HG03039 (cell line): ENCODE measurements at regions not wholly inside any gene's neighbourhood (a gene's known extent, or its start where the extent isn't known, plus 50 kb on each side); places are given as distances from the start of the nearest gene placed in this dataset.

Experiments used
- ATAC-seq: cut with Tn5 transposase; IDR thresholded peaks from one replicate; pipeline ENCODE4 v1.9.1; 2021; ENCODE audit warnings: mild to moderate bottlenecking, moderate library complexity; ENCODE audit not compliant: unreplicated experiment

DNA sequence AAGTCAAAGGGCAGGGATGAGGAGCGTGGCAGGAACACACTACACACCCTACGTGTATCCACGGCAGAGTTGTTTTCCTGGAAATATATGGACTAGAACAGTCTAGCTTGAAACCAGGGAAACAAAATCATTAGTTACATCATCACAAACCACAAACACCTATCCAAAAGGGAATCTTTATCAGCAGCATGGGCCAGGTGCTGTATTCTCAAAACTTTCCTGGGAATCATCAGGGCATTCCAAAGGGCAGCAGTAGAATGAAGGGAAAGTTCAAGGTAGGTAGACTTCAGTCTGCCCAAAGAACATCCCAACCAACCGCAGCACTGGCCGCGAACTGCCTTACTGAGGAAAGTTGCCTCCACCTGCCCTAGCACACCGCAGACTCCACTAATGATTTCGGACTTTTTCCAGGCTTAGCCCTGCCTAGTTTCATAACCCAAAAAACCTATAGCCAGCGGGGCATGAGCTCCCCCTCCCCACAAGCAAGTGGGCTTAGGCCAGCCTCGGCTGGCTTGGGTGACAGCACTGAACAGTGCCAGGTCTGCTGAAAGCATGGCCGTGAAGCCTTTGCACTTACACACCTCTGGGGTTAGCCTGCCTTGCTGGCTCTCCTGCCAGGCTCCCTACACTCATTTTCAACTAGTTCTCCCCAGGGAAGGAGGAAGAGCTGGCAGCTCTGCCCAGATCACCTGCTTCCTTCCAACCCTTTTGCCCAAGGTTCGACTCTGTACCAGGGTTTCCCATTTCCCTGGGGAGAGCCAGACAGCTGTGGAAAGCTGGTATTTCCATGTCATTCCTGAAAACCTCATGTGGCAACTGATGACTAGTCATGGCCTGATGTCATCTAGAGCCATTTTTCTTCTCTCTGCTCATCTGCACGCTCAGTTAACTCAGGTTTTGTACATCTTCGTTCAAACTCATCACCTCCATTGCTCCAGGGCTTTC, 77.3 kb upstream of the UBAC2 start:
- ATAC-seq: no peak

DNA sequence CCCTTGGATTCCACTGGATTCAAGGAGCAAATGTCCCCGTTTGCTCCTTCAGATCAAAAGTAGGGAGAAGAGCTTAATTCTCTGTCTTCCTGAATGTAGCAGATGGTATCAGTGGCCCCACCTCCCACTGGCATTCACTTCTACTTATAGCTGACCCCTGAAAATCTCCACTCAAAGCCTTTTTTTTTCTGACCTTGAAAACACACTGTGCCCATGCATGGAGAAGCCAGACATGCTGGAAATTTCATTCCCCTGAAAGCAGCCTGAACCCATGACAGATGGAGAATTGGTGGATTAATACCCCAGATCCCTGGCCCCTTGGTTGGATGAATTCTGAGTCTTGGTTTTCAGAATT, 76.6 kb upstream of the UBAC2 start:
- ATAC-seq: no peak

GRCh38 chr13:99124794-99125316, 75.8 kb upstream of the UBAC2 start:
- ATAC-seq: peak; percentile 76

GRCh38 chr13:99125326-99125915, 75.2 kb upstream of the UBAC2 start:
- no peak for ATAC-seq

- ATAC-seq: no peak
Measured at GRCh38 chr13:99126821-99127220, 73.8 kb upstream of the UBAC2 start.

DNA sequence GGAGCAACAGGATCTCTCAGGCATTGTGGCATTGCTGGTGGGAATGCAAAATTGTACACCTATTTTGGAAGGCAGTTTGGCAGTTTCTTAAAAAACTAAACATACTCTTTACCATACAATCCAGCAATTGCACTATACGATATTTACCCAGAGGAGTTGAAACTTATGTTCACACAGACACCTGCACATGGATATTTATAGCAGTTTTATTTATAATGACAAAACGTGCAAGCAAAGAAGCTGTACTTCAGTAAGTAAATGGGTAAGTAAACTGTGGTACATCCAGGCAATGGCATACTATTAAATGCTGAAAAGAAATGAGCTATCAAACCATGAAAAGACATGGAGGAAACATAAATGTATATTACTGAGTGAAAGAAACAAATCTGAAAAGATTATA, 71.6 kb upstream of the UBAC2 start:
- ATAC-seq: no peak

GRCh38 chr13:99129951-99130350, 70.7 kb upstream of the UBAC2 start:
- ATAC-seq: no peak

- no peak for ATAC-seq
Measured at GRCh38 chr13:99131410-99131809, 69.2 kb upstream of the UBAC2 start.

- ATAC-seq: no peak
Measured at GRCh38 chr13:99132295-99132835, 68.3 kb upstream of the UBAC2 start.

DNA sequence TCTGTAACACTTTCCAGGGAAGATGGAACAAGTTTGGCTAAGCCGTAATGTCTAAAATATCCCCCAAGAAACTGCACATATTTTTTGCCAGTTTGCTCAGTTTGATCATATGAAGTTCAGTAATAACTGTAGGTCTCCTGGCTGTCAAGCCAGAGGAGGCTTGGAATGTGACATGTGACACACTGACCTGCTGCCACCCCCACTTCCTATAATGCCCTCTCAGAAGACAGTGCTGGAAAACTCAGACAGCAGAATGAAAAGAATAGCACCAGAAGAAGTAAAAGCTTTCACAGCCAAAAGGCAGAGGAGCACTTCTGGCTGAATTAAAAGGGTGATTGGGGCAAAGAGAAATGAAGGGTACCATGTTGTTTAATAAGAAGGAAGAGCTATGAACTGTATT, 67.4 kb upstream of the UBAC2 start:
- ATAC-seq: no peak

GRCh38 chr13:99133848-99134247, 66.8 kb upstream of the UBAC2 start:
- no peak for ATAC-seq

- ATAC-seq: no peak
Measured at GRCh38 chr13:99135591-99135990, 65.1 kb upstream of the UBAC2 start.

DNA sequence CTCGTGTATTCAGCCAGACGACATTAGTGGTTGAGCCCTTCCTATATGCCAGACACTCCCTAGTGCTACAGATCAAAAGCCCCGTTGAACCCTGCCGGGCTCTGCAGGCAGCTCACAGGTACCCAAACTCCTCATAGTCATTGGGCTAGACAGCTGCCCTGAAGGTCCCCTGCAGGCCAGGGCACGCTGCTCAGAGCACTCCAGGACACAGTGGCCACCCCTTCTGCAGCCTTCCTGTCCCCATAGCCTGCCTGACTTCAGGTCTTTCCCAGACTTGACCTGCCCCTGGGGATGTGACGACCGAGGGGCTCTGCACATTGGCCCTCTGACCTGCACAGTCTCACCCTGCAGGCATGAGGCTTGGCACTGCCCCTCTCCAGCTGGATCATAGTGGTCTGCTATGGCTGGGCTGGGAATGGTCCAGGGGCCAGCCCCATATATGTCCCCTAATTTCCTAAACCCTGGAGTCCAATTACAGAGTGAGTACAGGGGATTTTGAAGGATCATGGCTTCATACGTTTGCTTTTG, 64.2 kb upstream of the UBAC2 start:
- ATAC-seq: no peak

GRCh38 chr13:99140831-99141230, 59.8 kb upstream of the UBAC2 start:
- no peak for ATAC-seq

DNA sequence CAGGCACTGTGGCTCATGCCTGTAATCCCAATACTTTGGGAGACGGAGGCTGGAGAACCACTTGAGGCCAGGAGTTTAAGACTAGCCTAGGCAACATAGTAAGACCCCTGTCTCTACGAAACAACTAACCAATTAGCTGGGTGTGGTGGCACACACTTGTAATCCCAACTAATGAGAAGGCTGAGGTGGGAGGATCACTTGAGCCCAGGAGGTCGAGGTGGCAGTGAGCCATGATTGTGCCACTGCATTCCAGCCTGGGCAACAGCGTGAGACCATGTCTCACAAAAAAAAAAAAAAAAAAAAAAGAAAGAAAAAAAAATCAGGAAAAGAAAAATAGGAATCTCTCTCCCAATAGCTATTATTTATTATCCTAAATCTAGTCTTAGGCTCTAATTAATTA, 56.8 kb upstream of the UBAC2 start:
- no peak for ATAC-seq

DNA sequence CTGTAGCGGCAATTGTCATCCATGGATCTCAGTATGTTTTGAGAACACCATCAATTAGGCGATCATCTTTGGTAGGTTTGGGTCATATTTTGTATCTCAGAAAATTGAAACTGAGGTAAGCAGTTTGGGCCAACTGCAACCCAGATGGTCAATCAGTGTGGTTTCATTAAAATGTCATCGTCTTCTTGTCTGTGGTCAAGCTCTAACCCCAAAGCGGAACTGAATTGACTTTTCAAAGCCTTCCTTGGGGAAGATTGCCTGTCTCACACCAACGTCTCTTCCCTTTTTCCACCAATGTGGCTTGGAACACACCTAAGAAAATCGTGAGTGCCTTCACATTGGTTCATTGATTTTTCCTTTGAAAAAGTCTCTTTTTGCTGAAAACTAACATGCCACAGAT, 56.3 kb upstream of the UBAC2 start:
- no peak for ATAC-seq

- ATAC-seq: no peak
Measured at GRCh38 chr13:99145461-99145860, 55.2 kb upstream of the UBAC2 start.

DNA sequence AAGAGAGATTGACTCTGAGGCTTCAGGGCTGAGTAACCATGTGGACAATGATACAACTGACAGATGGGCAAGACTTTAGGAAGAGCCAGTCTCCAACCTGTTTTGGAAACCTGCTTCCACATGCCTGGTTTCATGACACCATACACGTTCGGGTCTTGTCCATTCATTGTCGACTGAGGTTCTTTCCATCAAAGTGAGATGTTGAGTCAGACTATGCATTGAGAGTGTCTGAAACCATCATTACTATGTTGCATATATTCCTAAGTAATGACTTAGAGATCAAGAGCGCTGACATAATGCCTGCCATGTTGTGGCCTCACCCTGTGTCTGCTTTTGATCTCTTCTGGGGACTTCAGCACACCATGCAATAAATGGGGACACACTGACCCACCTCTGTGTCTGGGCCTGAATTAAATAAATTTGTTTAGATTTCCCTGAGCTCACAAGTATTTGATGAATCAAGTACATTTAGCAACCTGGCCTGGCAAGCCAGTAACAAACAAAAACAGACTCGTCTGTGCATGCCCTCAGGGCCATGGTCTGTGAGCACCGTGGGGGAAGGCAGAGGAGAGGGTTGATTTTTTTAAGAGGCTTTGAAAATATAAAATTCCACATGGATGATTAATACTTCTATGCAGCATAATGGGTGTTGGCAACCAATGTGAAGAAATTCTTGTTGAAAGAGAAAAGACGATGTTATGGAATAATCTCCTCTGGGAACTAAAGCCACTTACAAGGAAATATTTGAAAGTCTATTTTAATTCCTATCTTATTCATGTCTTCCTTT, 49.9 kb upstream of the UBAC2 start:
- no peak for ATAC-seq
